ENCODE measurements at regions not wholly inside any gene's neighbourhood (a gene's known extent, or its start where the extent isn't known, plus 50 kb on each side); places are given as distances from the start of the nearest gene placed in this dataset.

DNA sequence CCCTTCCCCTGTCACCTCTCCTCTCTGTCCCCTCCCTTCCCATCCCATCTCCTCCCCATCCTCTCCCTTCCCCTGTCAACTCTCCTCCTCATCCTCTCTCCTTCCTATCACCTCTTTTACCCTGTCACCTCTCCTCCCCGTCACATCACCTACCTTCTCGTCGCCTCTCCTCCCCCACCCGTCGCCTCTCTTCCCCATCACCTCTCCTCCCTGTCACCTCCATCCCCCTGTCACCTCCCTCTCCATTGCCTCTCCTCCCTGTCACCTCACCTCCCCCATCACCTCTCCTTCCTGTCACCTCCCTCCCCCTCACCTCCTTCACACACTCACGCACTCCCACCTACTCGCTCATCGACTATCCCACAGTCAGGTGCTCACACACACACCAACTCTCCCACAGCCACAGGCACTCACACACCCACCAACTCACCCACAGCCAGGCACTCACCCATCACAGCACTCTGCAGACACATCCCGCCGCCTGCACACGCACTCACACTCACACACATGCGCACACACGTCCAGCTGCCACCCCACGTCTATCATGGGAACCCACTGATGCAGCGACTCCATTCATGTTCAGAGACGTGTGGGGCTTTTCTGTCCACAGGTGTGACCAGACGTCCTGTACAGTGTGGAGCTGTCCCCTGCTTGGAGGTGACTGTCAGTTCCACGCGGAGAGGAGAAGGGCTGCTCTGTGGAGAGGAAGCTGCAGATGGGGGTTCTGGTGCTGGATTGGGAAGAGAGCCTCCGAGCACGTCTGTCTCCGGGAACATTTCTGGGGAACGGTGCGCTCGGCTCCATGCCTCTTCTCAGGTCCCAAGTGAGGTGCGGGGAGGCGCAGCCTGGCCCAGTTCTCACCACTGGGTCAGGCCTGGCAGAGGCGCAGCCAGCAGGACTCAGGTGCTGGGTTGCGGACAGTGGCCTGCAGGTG lies 184.3 kb downstream of the TTLL2 start:
- DNase-seq, result no peak
- H3K27me3 ChIP-seq (ENCODE audit: control insufficient read depth, insufficient read depth, low read length), result no peaks in the 10 kb centered on the region; the same call in 1 of the 2 replicates
- H3K4me3 ChIP-seq (ENCODE audit: insufficient read depth, low read depth, low read length), result no peak overlapping the region
- no peaks in the 10 kb centered on the region for H3K36me3 ChIP-seq (replicated peaks; ENCODE audit: control insufficient read depth, insufficient read depth, low read length)

DNA sequence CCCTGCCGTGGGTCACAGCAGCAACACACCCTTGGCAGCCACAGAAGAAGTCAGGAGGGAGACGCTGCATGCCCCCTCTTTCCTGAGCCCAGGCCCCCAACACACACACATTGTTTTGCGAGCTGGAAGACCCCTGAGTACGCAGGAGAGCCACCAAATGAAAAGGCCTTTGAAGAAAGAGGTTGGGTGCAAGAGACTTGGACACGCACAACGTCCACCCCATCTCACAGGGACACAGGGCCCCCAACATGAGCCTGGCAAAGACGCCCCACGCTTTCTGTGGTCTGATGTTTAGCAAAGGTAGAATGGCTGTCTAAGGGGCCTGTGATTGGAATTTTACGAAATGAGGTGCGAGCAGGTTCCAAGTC lies 185.0 kb downstream of the TTLL2 start:
- Histone ChIP-seq H3K36me3 (replicated peaks; ENCODE audit: control insufficient read depth, insufficient read depth, low read length) (no peaks in the 10 kb centered on the region), H3K4me3 (ENCODE audit: insufficient read depth, low read depth, low read length) (no peak overlapping the region), H3K27me3 (ENCODE audit: control insufficient read depth, insufficient read depth, low read length) (no peaks in the 10 kb centered on the region; the same call in 1 of the 2 replicates)
- no peak for DNase-seq

DNA sequence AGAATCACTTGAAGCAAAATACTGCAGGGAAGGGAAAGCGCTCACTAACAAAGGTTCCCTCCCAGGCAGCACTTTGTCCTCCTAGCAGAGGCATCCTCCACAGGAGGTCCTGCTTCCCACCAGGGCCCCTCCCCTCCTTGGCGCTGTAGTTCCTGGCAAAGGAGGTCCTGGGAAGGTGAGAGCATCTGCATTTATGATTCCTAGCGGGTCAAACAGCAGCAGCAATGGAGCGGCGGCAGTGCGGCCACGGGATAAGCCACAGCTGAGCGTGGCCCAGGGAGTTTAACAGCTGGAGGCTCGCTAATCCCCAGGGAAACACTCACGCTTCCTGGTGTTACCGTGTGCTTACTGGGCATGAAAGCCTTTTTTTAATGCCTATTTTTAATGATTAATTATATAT lies 185.8 kb downstream of the TTLL2 start:
- no peaks in the 10 kb centered on the region; the same call in 1 of the 2 replicates for H3K27me3 ChIP-seq (ENCODE audit: control insufficient read depth, insufficient read depth, low read length)
- H3K4me3 ChIP-seq (ENCODE audit: insufficient read depth, low read depth, low read length), result no peak overlapping the region
- DNase-seq, result peak; percentile 68
- no peaks in the 10 kb centered on the region for H3K36me3 ChIP-seq (replicated peaks; ENCODE audit: control insufficient read depth, insufficient read depth, low read length)

DNA sequence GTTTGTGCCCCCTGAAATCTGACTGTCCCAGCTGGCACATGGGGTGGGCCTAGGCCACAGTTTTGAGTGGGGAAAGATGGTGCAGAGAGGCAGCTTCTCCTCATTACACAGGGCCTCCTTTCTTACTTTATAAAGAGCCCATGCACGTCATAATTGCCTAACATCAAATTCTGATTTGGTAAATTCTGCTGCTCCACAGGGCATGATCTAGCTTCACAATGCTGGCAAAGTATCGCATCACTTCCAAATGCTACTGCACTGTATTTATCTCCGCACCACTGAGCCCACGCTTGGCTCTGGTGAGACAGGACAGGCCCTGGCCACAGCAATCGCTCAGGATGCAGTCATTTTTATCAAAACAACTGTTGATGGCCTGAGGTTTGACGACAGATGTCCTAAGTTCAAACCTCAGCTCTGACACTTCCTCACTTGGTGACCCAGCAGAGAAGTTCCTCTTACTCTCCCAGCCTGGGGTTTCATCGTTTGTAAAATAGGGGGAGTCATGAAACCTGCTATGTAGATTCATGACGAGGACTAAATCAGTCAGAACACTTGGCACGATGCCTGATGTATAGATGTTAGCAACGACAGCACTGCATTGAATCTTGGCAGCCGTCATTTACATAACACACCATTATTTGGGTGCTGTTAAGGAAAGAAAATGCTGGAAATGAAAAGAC lies 187.9 kb downstream of the TTLL2 start:
- no peak for DNase-seq
- no peaks in the 10 kb centered on the region for H3K36me3 ChIP-seq (replicated peaks; ENCODE audit: control insufficient read depth, insufficient read depth, low read length)
- H3K4me3 ChIP-seq (ENCODE audit: insufficient read depth, low read depth, low read length), result no peak overlapping the region
- no peaks in the 10 kb centered on the region for H3K27me3 ChIP-seq (ENCODE audit: control insufficient read depth, insufficient read depth, low read length)

DNA sequence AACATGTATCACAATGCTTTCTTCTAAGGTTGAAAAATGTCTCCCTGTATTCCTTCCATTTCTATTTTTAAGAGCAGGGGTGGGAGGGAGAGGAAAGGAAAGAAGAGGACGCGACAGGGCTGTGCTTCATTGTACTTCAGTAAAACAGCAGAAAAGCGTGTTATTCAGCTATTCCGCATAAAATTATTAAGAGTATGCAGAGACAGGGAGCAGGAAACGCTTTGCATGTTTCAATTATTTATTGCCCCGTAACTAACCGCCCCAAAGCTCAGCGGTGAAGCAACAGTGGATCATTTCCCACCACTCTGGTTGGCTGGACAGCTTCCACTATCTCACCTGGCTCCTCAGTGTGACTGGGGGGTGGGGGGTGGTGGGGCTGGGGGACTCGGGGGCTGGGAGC lies 188.9 kb downstream of the TTLL2 start:
- DNase-seq, result no peak
- no peak overlapping the region for H3K4me3 ChIP-seq (ENCODE audit: insufficient read depth, low read depth, low read length)
- H3K27me3 ChIP-seq (ENCODE audit: control insufficient read depth, insufficient read depth, low read length), result no peaks in the 10 kb centered on the region

DNA sequence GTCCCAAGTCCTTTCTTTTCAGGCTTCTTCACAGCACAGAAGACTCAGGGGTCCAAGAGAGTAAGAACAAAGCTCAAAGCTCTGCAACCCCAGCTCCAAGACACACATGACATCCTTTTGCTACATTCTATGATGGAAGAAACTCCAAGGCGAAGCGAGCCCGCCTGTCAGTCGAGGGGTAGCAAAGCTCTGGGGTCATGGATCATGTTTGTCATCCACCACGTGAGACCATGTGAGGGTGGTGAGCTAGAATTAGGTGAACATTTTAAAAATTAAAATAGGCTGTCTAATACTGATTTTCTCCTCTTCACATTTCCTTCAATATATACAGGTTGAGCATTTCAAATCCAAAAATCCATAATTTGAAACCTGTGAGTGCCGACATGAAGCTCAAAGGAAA lies 189.6 kb downstream of the TTLL2 start:
- H3K4me3 ChIP-seq (ENCODE audit: insufficient read depth, low read depth, low read length), result no peak overlapping the region
- no peaks in the 10 kb centered on the region for H3K27me3 ChIP-seq (ENCODE audit: control insufficient read depth, insufficient read depth, low read length)
- no peak for DNase-seq
- H3K36me3 ChIP-seq (replicated peaks; ENCODE audit: control insufficient read depth, insufficient read depth, low read length), result no peaks in the 10 kb centered on the region

More for the DNA sequence above, 188.9 kb downstream of the TTLL2 start:
- H3K36me3 ChIP-seq (replicated peaks; ENCODE audit: control insufficient read depth, insufficient read depth, low read length), result no peaks in the 10 kb centered on the region

DNA sequence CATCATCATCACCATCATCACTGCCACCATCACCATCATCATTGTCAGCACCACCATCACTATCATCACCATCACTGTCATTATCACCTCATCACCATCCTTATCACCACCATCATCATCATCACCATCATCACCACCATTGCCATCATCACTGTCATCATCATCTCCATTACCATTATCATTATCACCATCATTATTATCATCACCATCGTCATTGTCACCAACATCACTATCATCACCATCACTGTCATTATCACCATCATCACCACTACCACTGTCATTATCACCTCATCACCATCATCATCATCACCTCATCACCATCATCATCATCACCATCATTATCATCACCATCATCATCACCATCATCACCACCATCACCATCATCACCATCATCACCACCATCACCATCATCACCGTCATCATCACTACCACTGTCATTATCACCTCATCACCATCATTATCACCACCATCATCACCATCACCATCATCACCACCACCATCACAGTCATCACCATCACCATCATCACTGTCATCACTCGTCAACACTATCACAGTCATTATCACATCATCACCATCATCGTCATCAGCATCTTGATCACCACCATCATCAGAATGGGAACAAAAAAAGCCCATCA lies 191.1 kb downstream of the TTLL2 start:
- no peaks in the 10 kb centered on the region for H3K36me3 ChIP-seq (replicated peaks; ENCODE audit: control insufficient read depth, insufficient read depth, low read length)
- no peak overlapping the region for H3K4me3 ChIP-seq (ENCODE audit: insufficient read depth, low read depth, low read length)
- H3K27me3 ChIP-seq (ENCODE audit: control insufficient read depth, insufficient read depth, low read length), result no peaks in the 10 kb centered on the region
- no peak for DNase-seq

DNA sequence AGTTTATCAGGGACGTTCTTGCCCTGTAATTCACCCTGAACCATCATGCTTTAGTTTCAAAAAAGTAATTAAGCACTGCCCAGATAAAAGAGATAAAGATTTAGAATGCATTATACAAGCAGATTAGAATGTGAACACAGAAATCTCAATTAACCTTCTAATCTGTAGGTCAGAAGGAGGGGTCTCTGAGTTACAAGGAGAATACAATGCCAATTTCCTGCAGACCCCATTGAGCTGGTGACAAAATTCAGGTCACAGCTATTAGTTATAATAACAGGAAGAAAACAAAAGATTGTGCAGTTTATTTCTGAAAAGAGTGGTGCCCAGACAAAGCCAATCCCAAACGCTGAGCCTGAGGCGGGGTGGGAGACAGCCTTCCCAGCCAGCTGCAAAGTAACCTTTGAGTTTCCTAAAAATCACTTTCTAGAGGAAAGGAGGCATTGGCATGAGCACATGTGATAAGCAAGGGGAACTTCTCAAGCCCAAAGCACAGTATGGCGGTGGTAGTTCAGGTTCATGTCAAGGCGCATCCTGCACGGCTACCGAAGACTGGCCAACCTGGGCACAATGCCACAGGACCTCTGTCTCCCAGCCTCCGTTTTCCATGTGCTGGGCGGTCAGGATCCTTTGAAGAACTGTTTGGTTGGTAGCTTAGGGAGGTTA lies 192.5 kb downstream of the TTLL2 start:
- Histone ChIP-seq H3K27me3 (ENCODE audit: control insufficient read depth, insufficient read depth, low read length) (no peaks in the 10 kb centered on the region), H3K4me3 (ENCODE audit: insufficient read depth, low read depth, low read length) (no peak overlapping the region), H3K36me3 (replicated peaks; ENCODE audit: control insufficient read depth, insufficient read depth, low read length) (no peaks in the 10 kb centered on the region)
- no peak for DNase-seq

DNA sequence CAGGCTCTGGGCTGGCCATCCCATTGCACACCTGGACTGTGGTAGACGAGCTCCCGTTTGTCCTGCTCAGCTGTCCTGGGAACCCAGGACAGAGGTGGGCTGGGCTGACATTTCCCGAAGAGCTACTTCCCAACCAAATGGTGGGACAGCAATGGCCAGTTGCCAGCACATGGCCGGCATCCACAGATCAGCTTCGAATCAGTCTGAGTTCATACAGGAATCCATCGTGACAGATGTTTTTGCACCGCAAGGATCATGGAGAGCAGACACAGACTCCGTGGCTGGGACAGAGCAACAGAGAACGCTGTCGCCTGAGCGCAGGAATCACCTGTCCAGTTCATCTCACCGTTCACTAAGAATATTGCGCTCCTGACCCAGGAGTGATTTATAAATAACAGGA lies 198.5 kb downstream of the TTLL2 start:
- H3K36me3 ChIP-seq (replicated peaks; ENCODE audit: control insufficient read depth, insufficient read depth, low read length), result no peaks in the 10 kb centered on the region
- no peak for DNase-seq
- no peaks in the 10 kb centered on the region for H3K27me3 ChIP-seq (ENCODE audit: control insufficient read depth, insufficient read depth, low read length)
- no peak overlapping the region for H3K4me3 ChIP-seq (ENCODE audit: insufficient read depth, low read depth, low read length)

DNA sequence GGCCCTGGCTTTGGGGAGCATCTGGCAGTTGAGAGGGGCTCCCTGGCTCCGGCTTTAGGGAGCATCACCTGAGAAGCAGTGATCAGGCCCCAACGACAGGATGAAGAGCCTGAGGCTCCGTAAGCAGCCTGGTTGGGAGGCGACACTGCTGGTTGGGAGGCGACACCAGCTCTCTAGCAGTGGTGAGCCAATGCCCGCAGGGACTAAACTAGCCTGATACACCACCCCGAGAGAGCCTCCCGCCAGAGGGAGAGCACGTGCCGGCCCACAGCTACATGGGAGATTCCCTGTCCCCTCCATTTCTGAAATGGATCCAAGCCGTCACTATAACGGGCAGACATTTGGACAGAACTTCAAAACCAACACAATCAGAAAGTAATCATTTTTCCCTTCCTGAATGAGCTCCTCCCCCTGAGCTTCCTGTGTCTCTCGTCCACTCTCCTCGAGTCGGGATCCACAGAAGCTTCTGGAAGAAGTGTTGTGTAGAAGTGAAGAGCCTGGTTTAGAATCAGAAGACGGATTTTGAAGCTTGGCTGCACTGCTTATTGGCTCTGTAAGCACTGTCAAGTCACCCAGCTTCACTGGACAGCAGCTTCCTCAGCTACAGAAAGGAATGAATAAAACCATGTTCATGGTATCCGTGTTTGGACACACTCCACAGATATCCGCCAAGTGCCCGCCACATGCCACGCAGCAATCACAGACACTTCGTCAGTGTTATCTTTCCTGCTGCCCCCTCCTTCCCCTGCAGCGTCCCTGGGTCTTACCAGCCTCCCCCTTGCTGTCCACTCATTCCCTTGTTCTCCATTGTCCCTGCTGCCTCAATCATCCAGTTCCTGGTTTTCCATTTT lies 199.6 kb downstream of the TTLL2 start:
- Histone ChIP-seq H3K4me3 (ENCODE audit: insufficient read depth, low read depth, low read length) (no peak overlapping the region), H3K36me3 (replicated peaks; ENCODE audit: control insufficient read depth, insufficient read depth, low read length) (no peaks in the 10 kb centered on the region), H3K27me3 (ENCODE audit: control insufficient read depth, insufficient read depth, low read length) (no peaks in the 10 kb centered on the region)
- no peak for DNase-seq

DNA sequence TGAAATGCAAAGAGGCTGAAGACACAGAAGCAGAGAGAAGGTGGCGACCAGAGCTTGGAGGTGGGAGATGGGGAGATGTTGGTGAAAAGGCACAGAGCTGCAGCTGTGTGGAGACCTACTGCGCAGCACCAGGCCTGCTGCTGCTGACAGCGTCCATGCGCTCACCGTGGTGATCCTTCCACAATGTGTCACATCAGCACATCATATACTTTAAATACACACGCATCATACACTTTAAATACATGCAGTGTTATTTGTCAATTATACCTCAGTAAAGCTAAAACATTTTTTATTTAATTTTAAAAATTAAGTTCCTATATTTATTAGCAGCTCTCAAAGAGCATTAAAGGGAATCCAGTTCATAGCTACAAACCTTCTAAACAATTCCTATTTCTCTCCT lies 200.9 kb downstream of the TTLL2 start:
- no peak for DNase-seq
- H3K4me3 ChIP-seq (ENCODE audit: insufficient read depth, low read depth, low read length), result no peak overlapping the region
- H3K36me3 ChIP-seq (replicated peaks; ENCODE audit: control insufficient read depth, insufficient read depth, low read length), result no peaks in the 10 kb centered on the region

DNA sequence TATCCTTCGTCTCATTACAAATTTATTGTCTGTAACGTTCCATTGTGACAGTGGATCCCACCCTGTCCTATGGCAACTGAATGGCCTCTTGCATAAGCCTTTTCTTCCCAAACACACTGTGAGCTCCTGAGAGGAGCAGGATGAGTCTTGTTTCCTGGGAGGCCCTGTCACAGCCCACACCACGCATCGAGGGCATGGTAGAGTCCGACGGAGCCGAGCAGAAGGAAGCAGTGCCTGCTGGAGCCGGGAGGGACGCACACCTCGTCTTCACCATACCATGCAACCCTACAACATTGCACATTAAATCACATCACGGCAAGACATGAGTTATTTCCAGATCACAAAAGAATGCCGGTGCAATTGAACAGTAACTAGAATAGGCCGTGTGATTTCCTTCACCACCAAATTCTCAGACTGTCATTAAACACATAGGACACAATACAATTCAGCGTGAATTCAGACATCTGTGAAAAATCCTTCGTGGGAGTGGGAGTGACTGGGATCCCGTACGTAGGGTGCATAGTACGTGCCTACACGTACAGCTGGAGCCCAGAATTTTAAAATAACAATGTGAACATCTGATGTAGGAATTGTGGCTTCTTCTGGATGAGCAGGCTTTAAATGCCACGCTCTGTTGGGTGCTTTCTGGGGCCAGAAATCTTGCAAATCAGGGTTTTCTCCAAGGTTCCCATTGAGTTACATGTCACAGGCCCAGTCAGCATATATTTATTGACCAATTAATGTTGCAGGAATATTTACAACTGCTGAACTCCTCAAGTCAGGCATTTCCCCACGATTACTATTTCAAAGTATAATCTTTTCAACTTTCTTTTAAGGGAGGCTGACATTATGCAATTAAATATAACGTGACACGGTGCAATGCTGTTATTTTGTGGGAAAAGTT lies 201.8 kb downstream of the TTLL2 start:
- Histone ChIP-seq H3K27me3 (ENCODE audit: control insufficient read depth, insufficient read depth, low read length) (peaks cover 5% of the 10 kb centered on the region), H3K4me3 (ENCODE audit: insufficient read depth, low read depth, low read length) (no peak overlapping the region), H3K36me3 (replicated peaks; ENCODE audit: control insufficient read depth, insufficient read depth, low read length) (no peaks in the 10 kb centered on the region)
- no peak for DNase-seq

More for the DNA sequence above, 200.9 kb downstream of the TTLL2 start:
- peaks cover 2% of the 10 kb centered on the region for H3K27me3 ChIP-seq (ENCODE audit: control insufficient read depth, insufficient read depth, low read length)

DNA sequence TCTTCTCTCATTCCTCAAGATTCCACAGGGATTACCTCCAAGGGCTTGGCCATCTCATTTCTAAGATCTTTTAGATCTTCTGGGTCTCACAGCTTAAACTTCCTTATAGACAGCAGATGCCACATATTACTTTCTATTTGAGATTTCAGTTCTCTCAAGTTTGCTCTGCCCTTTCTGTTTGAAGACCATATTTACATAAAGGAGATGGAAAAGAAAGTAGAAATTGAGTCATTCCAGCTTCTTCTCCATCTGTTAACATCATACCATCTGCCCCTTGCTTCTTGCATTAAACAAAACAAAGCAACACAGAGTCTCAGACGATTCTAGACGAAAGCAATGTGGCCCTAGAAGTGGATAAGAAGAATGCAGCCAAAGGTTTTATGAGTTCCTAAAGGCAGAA lies 203.4 kb downstream of the TTLL2 start:
- no peak for DNase-seq
- no peak overlapping the region for H3K4me3 ChIP-seq (ENCODE audit: insufficient read depth, low read depth, low read length)

More for the DNA sequence above, 203.4 kb downstream of the TTLL2 start:
- H3K27me3 ChIP-seq (ENCODE audit: control insufficient read depth, insufficient read depth, low read length), result peaks cover 5% of the 10 kb centered on the region
- no peaks in the 10 kb centered on the region for H3K36me3 ChIP-seq (replicated peaks; ENCODE audit: control insufficient read depth, insufficient read depth, low read length)
